ENCODE measurements at regions not wholly inside any gene's neighbourhood (a gene's known extent, or its start where the extent isn't known, plus 50 kb on each side); places are given as distances from the start of the nearest gene placed in this dataset.

DNA sequence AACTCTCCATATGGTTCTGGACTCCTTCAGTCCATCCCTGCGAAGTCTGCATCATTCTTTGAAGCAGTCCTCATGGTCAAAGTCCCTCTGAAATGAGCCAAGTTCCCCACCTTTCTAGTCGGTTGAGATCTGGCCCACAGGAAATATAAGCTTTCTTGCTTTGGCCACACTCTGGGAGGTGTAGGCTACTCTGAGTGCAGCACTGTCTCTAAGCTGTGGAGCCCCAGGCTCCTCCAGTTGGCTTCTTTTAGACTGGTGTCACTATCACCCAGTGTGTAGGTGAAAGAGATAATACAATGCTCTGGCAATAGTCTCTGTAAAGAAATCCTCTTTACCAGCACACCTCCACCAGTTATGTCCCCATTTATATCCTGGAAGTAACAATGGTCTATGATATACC lies 486.5 kb upstream of the KLF12 start:
- TF ChIP-seq, protein P1, sequence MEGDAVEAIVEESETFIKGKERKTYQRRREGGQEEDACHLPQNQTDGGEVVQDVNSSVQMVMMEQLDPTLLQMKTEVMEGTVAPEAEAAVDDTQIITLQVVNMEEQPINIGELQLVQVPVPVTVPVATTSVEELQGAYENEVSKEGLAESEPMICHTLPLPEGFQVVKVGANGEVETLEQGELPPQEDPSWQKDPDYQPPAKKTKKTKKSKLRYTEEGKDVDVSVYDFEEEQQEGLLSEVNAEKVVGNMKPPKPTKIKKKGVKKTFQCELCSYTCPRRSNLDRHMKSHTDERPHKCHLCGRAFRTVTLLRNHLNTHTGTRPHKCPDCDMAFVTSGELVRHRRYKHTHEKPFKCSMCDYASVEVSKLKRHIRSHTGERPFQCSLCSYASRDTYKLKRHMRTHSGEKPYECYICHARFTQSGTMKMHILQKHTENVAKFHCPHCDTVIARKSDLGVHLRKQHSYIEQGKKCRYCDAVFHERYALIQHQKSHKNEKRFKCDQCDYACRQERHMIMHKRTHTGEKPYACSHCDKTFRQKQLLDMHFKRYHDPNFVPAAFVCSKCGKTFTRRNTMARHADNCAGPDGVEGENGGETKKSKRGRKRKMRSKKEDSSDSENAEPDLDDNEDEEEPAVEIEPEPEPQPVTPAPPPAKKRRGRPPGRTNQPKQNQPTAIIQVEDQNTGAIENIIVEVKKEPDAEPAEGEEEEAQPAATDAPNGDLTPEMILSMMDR (IDR thresholded peaks at IDR 0.05; ENCODE audit: low read depth, low read length, poor library complexity, severe bottlenecking): no peak
- TF ChIP-seq EZH2phosphoT487 (IDR thresholded peaks at IDR 0.05; ENCODE audit: borderline replicate concordance, low read length): no peak
